Lower leg skin (tissue), 3 donors: ENCODE measurements at regions not wholly inside any gene's neighbourhood (a gene's known extent, or its start where the extent isn't known, plus 50 kb on each side); places are given as distances from the start of the nearest gene placed in this dataset.

Source experiments
- POLR2A ChIP-seq, 2 donors: fragments of 450-650 bp; IDR thresholded peaks; one replicate each; pipeline ENCODE4 v1.6.1; 2016 to 2017; ENCODE audit warnings: antibody characterized with exemption in 2 of 2, mild to moderate bottlenecking in 1 of 2, moderate library complexity in 1 of 2
- TF ChIP-seq, protein P1 (sequence below), 3 donors: fragments of 450-650 bp; IDR thresholded peaks; one replicate each; pipeline ENCODE4 v1.5.1; 2016; ENCODE audit warnings: antibody characterized with exemption in 3 of 3, mild to moderate bottlenecking in 3 of 3, moderate library complexity in 2 of 3

DNA sequence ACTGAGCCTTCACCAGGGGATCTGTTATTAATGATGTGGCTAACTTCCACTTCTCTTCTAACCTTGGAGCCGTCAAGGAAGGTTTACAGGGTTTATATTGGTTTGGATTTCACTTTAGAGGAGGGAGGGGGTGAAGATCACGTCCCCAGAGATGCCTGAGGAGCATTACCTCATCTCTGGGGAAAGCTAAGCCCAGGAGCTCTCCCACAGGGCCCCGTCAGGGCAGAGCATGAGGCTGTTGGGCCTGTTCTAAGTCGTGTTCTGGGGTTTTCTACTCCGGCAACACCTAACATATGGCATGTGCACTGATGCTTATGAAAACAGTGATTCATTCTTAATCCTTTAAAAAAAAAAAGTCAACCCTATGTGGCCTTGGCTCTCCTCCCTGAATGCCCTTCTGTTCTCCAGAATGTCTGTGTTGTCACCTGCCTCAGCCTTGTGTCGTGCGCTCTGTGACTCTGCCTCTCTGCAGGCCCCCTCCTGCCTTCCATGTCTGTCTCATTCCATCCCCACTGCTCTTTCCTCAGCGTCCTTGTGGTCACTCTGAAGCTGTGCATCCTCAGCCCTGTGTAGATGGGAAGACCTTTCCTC lies 97.4 kb upstream of the JARID2 start:
- TF ChIP-seq POLR2A (IDR thresholded peaks at IDR 0.05), result no peak
- TF ChIP-seq, protein P1, sequence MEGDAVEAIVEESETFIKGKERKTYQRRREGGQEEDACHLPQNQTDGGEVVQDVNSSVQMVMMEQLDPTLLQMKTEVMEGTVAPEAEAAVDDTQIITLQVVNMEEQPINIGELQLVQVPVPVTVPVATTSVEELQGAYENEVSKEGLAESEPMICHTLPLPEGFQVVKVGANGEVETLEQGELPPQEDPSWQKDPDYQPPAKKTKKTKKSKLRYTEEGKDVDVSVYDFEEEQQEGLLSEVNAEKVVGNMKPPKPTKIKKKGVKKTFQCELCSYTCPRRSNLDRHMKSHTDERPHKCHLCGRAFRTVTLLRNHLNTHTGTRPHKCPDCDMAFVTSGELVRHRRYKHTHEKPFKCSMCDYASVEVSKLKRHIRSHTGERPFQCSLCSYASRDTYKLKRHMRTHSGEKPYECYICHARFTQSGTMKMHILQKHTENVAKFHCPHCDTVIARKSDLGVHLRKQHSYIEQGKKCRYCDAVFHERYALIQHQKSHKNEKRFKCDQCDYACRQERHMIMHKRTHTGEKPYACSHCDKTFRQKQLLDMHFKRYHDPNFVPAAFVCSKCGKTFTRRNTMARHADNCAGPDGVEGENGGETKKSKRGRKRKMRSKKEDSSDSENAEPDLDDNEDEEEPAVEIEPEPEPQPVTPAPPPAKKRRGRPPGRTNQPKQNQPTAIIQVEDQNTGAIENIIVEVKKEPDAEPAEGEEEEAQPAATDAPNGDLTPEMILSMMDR (IDR thresholded peaks at IDR 0.05), result no peak
